NCI-H82 (cell line): ENCODE measurements at regions not wholly inside any gene's neighbourhood (a gene's known extent, or its start where the extent isn't known, plus 50 kb on each side); places are given as distances from the start of the nearest gene placed in this dataset.
A peak's percentile ranks its signal among the peaks of the same experiment; 100 is the strongest.

Experiments
- DNase-seq: peaks from one replicate; lab custom pipeline; 2025; lab: John Stamatoyannopoulos, UW

DNA sequence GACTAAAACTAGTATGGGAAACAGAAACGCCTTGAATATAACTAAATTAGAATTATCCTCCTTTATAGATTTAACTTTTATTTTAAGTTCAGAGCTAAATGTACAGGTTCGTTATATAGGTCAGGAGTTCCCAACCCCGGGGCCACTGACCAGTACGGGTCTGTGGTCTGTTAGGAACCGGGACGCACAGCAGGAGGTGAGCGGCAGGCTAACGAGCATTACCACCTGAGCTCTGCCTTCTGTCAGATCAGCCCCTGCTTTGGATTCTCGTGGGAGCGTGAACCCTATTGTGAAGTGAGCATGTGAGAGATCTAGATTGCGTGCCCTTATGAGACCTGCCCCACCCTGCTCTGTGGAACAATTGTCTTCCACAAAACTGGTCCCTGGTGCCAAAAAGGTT, 51.0 kb downstream of the FAT4 start:
- DNase-seq, result no peak

DNA sequence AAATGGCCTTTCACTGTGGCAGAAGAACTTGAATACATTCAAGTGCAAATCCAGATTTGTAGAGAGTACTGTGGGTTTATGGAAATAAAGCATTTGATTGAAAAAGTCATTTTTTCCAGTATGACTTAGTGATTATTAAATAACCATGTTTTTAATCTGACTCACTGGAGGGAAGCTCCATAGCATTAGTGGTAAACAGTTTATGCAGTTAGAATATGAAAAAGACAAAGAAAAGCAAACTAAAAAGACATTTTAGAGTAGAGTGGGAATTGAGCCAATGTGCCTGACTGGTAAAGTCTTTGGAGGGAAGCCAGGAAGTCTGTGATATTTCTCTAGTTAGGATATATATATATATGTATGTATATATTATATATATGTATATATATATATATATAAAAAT, 53.4 kb downstream of the FAT4 start:
- no peak for DNase-seq

DNA sequence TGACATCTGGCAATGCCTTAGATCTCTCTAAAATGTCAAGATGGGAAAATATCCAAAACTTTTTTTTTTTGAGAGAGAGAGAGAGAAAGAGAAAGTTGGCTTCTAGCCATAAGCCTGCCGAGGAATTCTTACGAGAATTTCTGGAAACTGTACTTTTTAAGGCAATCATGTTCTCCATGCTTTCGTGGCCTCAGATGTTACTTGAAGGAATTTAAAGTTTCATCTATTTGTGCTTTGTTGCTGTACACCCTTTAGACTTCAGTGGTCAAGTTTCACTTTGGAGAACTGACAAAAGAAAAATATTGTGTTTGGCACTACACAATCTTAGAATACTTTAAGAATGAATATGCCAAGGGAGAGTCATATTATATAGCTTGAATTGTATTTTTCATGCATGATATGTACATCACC, 53.9 kb downstream of the FAT4 start:
- no peak for DNase-seq

DNA sequence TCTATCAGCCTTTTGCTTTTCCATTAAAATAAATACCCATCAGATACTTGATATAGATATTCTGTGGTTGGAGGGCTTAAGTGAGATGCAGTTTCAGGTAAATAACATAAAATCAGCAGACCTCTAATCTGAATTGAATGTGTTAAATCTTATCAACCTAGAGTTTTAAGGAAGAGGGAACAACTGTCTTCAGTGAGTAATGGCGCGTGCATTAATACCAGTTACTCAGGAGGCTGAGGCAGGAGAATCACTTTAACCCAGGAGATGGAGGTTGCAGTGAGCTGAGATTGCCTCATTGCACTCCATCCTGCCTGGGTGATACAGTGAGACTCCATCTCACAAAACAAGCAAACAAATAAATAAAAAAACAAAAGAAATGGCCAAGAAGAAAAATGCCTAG, 54.3 kb downstream of the FAT4 start:
- DNase-seq, result no peak

DNA sequence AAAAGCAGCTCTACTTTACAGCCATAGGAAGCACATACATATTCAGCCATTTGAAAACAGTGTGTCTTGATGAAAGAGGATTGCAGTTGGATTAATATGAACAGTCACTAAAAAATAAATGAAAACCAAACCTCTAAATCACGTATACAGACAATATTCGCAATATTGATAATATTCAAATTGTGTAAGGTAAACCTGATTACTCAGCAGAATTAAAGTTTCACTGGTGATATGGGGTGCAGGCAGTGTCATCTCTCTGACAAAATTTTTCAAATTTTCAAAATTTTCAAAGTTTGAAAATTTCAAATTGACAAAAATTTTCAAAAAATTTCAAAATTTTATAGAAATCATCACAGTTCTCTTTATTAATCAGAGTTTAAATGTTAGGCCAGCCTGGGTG, 55.7 kb downstream of the FAT4 start:
- DNase-seq, result no peak

DNA sequence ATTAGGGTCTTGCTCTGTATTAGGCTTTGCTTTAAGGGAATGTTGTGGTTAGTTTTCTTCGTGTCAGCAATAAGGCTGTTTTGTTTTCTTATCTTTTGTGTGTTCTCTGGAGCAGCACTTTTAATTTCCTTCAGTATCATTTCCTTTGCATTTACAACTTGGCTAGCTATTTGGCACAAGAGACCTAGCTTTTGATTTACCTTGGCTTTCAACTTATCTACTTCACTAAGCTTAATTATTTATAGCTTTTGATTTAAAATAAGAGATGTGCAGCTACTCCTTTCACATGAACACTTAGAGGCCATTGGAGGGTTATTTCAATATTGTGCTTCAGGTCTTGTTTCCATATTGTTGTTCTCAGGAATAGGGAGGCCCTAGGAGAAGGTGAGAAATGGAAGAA, 68.2 kb downstream of the FAT4 start:
- DNase-seq, result no peak

DNA sequence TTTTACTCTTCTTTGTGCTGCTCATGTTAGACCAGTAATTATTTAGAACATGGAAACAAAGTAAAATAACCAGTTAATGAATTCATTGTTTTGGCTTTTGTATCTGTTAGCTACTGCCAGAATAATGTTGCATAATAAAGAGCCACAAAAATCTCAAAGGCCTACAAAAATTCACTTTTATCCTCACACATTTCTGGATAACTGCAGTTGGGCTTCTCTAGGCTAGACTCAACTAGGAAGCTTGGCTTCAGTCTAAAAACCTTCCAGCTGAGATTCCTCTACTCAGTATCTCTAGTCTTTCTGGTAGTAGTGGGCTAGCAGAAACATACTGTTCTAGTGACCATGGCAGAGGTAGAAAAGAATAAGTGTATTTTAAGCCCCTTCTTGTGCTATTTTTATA, 73.0 kb downstream of the FAT4 start:
- no peak for DNase-seq

DNA sequence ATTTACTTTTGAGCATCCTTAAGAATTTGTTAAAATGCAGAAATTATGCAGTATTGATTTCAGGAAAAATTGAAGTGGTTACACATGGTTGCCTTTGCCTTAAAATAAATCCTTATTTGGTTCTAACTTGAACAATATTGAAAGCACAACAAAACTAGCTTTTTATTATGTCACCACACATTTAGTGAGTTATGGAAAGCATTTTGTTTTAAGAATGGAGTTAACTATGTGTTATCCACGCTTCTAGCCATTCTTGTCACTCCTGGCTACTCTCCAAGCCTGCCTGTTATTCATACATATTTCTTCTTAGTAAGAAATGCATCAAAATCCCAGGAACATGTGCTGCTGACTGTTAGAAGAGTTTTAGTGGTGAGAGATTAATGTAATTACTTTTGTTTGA, 73.9 kb downstream of the FAT4 start:
- no peak for DNase-seq

DNA sequence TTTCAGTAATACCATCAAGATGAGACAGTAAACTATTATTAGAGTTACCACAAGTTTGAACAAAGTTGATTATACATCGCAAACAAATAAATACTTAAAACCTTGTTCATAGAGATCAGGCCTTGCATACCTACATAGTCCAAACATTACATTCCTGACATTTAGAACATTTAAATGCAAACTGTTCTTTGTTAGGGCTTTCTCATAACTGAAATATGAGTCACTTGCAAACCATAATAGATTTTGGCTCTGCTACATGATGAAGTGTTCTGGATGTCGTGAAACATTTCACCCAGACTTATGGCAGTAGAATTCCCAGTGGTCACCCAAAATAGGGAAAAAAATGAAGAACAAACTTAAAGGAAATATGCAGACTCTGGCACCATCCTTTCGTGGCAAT, 75.0 kb downstream of the FAT4 start:
- DNase-seq, result no peak

DNA sequence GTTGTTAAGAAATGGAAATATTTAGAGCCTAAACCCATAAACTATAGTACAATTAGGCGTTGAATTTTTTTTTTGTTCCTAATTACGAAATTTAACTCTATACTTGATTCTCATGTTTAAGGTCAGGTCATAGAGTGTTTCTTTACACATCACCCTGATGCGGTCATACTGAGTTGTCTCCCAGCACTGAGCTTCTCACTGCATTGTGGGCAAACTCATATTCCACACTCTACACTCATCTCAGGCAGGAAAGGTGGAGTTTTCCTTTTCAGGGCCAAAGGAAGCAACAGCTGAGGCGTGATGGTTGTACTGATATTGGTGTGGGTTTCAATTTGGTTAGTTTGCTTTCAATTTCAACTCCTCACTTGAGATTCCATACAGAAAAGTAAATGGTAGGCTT, 75.4 kb downstream of the FAT4 start:
- DNase-seq, result no peak

DNA sequence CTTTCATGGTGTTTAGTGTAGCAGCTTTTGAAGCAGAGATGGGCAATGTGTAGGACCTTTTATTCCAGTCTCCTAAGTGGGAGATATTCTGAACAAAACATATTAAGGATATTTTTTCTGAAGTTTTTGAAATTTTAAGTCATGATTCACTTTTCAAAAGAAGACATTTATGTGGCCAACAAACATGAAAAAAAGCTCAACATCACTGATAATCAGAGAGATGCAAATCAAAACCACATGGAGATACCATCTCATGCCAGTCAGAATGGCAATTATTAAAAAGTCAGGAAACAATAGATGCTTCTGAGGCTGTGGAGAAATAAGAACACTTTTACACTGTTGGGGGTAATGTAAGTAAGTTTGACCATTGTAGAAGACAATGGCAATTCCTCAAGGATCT, 76.0 kb downstream of the FAT4 start:
- DNase-seq, result no peak

DNA sequence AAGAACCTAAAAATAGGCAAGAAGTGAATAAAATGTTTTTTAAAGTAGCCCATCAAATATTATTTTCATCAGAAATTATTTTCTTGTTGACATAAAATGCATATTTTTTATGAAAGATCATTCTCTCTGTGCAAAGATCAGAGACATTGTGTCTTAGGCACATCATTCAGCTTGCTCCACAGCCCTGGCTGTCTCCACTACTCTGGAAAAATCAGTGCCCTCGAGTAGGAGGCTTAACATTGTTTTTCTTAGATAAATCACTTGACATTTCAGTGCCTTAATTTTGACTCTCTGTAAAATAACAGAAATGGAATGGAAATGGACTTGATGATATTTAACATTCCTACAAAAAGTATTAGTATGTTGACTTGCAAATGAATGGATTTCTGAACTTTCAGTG, 77.9 kb downstream of the FAT4 start:
- DNase-seq, result no peak

DNA sequence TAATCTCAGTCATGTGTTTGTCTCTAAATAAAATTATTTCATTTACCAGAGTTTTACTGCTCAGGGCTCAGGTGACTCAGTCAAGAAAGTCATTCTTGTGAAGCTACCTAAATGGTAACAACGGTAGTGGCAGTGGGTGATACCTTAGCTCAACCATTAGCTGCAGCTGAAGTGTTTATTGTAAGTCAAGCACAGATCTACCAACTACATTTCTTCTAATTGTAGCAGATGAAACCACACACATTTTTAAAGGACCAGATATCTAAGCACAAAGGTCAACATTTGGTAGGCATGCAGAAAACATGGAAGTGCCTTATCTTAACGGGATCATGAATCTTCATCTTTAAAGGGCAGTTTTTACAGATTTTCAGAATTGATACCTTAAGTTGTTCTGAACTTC, 79.1 kb downstream of the FAT4 start:
- no peak for DNase-seq

DNA sequence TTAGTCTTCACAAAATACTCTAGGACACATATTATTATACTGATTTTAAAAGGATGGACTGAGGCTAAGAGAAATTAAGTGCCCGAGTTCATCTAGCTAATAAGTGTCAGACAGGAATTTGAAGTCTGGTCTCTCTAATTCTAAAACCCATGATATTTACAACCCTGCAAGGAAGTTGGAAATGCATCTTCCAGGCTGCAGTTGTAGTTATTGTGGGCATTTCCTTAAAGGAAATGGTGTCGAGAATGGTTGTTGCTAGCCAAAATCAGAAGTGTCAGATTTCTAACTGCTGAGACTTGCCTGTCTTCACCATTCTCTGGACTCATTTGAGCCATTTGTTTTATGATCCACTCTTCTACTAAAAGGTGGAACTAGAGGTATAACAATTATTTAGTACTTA, 82.5 kb downstream of the FAT4 start:
- no peak for DNase-seq

DNA sequence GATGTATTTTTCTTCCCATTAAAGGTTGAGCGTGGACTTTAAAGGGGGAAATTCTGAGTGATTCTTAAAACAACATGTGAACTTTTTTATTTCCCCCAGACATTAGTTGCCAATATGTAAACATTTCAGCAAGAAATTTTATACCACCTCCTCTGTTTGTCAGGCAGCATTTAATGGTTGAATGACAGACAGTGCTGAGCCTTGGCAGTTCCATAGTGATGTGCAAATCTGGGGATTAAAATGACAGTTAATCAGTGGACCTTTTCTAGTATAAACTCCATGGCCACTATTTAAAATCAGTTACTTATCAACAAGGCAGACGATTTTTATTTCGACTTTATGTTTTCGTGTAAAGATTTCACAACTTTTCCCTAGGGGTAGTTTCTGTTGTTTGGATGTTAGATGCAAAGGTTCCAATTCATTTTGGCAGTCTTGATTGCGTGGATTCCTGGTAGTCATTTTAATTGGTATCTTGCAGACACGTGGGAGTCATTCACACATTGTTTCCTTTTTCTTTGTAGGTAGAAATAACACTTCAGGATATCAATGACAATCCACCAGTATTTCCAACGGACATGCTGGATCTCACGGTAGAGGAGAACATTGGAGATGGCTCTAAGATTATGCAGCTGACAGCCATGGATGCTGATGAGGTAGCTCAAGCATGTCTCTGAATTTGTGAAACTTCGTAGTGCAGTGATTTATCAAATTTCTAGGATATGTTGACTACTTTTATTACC, 83.7 kb downstream of the FAT4 start:
- peak; percentile 4 for DNase-seq

DNA sequence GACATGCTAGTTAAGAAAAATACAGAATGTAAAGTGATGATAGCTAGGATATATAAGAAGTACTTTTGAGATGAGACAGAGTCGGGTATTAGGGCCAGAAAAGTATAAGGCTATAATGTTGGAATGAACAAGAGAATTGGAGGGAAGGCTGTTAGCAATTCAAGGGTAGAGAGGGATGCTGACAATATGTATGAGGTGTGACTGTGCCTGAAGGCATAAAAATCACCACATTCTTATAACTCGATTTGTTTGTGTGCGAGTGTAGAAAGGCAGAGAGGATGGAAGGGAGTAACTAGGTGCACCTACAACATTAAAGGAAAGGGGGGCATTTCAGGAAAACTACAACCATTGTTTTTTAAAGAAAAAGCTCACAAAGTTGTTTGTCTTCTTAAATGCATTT, 86.0 kb downstream of the FAT4 start:
- DNase-seq, result no peak

DNA sequence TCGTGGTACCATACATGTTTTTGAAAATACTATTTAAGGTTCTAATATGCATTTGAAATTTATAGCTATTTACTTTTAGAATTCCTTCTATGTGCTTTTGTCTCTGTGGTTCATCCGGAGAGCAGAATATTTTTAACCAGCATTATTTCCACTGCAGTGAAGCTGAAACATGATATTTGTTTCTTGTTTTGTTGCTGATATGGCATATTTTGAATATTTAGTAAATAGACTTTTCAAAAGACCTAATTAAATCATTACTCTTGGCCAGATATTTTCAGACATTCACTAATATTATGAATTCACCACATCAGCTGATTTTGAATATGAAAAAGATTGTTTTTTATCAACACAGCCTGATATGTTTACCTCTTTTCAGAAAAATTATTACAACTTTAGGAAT, 87.0 kb downstream of the FAT4 start:
- DNase-seq, result no peak

DNA sequence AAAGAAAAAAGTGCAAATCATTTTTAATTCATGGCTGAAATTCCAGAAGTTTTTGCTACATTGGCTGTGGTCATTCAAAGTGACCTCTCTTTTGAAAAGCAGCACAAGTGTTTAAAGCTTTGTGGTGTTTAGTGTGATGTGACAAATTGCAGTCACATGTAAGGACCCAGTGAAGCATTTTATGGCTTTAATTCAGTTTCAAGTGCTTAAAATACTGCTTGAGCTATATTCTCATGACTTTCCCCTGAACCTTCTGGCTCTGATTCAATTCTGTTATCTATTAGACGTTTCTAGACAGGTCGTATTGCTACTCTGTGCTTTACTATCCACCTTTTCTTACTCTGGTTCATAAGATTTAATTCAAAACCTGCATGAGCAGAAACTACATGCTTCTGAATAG, 105.8 kb downstream of the FAT4 start:
- DNase-seq, result no peak

DNA sequence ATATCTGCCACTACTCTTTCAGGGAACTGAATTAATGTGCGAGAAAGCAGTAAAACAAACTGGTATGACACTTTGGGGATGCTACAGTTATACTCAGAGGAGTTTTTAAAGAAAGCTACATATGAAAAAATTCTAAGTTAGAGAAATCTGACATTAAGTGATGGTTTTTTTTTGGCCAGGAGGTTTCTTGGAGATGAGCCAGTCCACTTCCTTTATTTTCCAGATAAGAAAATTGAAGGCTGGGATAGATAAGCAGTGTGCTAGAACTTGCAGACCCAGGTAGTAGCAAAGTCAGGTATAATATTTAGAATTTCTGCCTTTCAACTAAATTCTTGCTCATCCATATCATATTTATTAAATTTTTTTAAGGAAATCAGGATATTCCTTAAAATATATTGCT, 106.8 kb downstream of the FAT4 start:
- DNase-seq, result no peak

DNA sequence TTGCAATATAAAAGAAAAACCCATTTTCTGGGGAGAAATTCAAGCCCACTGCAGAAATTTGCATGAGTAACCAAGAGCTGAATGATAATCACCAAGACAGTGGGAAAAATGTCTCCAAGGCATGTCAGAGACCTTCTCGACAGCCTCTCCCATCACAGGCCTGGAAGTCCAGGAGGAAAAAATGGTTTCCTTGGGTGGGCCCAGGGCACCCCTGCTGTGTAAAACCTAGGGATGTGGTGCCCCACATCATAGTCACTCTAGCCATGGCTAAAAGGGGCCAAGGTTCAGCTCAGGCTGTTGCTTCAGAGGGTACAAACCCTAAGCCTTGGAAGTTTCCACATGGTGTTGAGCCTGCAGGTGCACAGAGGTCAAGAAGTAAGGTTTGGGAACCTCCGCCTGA, 108.4 kb downstream of the FAT4 start:
- no peak for DNase-seq

DNA sequence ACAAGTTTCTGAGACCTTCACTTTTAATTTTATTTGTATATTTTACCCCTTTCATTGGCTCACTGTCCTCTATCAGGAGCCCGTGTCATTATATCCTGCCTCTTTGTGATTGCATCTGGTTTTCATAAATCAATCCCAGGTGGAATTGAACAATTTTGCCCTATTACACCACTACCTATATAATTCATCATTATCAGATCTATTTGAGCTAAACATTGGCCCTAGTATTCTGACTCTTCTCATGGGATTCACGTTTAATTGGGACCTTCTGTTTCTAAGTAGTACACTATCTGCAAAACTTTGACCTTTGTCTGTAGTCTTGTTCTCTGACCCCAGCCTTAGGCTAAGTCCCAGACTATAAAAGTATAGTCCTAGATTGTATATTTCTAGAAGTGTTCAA, 114.1 kb downstream of the FAT4 start:
- no peak for DNase-seq

DNA sequence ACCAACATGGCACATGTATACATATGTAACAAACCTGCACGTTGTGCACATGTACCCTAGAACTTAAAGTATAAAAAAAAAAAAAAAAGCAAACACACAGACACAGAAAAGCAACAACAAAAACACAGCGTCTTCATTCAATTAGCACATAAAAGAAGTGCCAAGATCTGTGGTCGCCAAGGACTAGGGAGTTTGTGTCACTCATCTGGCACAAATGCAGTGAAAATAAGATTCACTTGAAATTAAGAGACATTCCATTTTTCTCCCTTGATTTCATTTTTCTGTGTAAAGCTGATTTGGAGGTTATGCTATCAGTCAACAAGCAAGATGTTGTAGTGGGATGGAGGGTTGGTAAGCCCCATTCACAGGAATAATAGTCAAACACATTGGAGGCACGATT, 115.3 kb downstream of the FAT4 start:
- DNase-seq, result no peak

DNA sequence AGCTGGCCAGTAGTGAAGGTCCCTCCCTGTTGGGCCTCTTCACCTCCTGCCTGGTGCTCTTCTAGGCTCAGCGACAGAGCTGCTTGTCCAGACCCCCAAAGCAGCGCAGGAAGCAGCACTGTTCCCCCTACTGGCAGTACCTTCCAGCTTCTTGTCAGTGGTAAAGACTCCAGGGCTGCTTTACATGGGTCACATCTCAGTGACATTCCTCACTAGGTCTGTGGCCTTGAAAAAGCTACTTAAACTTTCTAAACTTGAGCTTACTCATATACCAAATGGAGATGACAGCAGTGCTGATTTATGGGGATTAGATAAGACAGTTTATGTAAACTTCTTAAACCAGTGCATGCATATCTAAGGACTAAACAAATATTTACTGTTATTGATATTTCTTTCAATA, 117.3 kb downstream of the FAT4 start:
- peak; percentile 12 for DNase-seq

DNA sequence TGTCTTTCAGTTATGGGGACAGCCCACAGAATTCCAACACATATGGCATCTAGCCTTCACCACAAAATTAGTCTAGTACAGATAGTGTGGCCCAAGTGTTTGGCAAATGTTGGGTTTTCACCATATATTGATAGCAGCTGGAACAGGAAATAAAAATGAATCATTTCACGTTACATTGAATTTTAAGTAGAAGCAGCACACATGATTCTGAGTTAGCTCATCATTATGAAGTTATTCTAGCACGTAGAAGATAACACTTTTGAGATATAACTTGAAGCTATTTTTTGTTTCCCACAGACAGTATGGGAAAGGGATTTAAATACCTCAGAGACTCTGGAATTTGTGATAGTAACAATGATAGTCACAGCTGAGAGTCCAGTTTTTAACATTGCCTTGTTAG, 118.7 kb downstream of the FAT4 start:
- no peak for DNase-seq

DNA sequence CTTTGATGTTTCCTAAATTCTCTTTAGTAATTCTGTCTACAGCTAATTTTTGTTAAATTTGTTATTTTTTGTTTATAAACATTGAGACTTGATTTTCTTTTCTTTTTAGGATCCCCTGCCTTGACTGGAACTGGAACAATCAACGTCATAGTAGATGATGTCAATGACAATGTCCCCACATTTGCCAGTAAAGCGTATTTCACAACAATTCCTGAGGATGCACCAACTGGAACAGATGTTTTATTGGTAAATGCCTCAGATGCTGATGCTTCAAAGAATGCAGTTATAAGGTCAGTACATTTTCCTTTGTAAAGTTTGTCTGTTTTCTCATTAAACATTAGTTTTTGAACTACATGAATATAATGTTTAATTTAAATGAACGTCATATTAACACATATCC, 119.4 kb downstream of the FAT4 start:
- DNase-seq, result no peak
